Endothelial cell of umbilical vein (primary cell): ENCODE measurements at regions not wholly inside any gene's neighbourhood (a gene's known extent, or its start where the extent isn't known, plus 50 kb on each side); places are given as distances from the start of the nearest gene placed in this dataset.

Experiments used
- BruUV-seq: library from RNA; stranded (reverse); fragments of 400-500 nt; replicated peaks from 2 replicates; lab custom pipeline; 2021; lab: Mats Ljungman, UMichigan
- CTCF ChIA-PET: fragments of 300-600, 350-600 bp; sonication (Branson Sonifier 250); formaldehyde crosslinking; loops from one replicate; lab custom pipeline; 2021; ENCODE audit warnings: antibody characterized with exemption, inconsistent platforms; lab: Charles Lee
- POLR2A ChIA-PET: fragments of 300-600, 350-600 bp; sonication (Branson Sonifier 250); formaldehyde crosslinking; loops from one replicate; lab custom pipeline; 2021; ENCODE audit warnings: antibody characterized with exemption, inconsistent platforms; lab: Charles Lee
- DNase-seq: peaks from one replicate; pipeline ENCODE4 v3.0.0-alpha.2; 2011; ENCODE audit warnings: low read depth, low spot score
- FAIRE-seq: peaks from 2 replicates; lab custom pipeline; 2011; peaks lifted over from hg19 to GRCh38; lab: Jason Lieb, UNC
- H2AFZ ChIP-seq: 2 replicates; pipeline ENCODE4 v1.6.0; 2012; ENCODE audit warnings: low read depth, low read length, control low read depth, inconsistent platforms
- H3K27ac ChIP-seq: 2 replicates; pipeline ENCODE4 v1.5.1; 2011; ENCODE audit warnings: low read depth, mild to moderate bottlenecking, control low read depth, low read length, moderate library complexity; ENCODE audit not compliant: insufficient read depth
- H3K27me3 ChIP-seq, 2 experiments: 2 replicates each; pipeline versions ENCODE4 v1.6.0 to v1.6.1; 2011; ENCODE audit warnings: low read length in 2 of 2, mixed read lengths in 1 of 2; ENCODE audit not compliant: control insufficient read depth in 2 of 2, insufficient read depth in 2 of 2
- H3K36me3 ChIP-seq, 2 experiments: 2 replicates in 1 of 2; 3 replicates in 1 of 2; pipeline ENCODE4 v1.5.1; 2011; ENCODE audit warnings: low read length in 2 of 2, mild to moderate bottlenecking in 1 of 2, moderate library complexity in 1 of 2; ENCODE audit not compliant: control insufficient read depth in 2 of 2, insufficient read depth in 2 of 2; ENCODE audit errors: extremely low read depth in 1 of 2
- H3K4me1 ChIP-seq: 3 replicates; pipeline ENCODE4 v1.5.1; 2011; ENCODE audit warnings: mild to moderate bottlenecking, low read length; ENCODE audit not compliant: control insufficient read depth, insufficient read depth; ENCODE audit errors: extremely low read depth
- H3K4me2 ChIP-seq: 2 replicates; pipeline ENCODE4 v1.6.1; 2011; ENCODE audit warnings: low read length, control low read depth, mixed read lengths; ENCODE audit not compliant: insufficient read depth
- H3K4me3 ChIP-seq, 3 experiments: fragments of 200-600 bp in 1 of 3; sonication (generic), shearing (Covaris generic) in 1 of 3; replicated peaks in 1 of 3; 2 replicates each; pipeline ENCODE4 v1.5.1; 2011 to 2016; ENCODE audit warnings: control low read depth in 3 of 3, low read length in 3 of 3, mild to moderate bottlenecking in 2 of 3, inconsistent platforms in 1 of 3, low read depth in 1 of 3, moderate library complexity in 1 of 3; ENCODE audit not compliant: insufficient read depth in 1 of 3
- H3K79me2 ChIP-seq: 2 replicates; pipeline ENCODE4 v1.6.0; 2012; ENCODE audit warnings: low read length, inconsistent platforms; ENCODE audit not compliant: control insufficient read depth, insufficient read depth
- H3K9ac ChIP-seq: replicated peaks from 2 replicates; pipeline ENCODE3; 2011; ENCODE audit warnings: low read length, control low read depth; ENCODE audit not compliant: insufficient read depth; ENCODE audit errors: extremely low read depth
- H3K9me1 ChIP-seq: replicated peaks from 3 replicates; pipeline ENCODE4 v1.6.0; 2011; ENCODE audit warnings: mild to moderate bottlenecking, low read length; ENCODE audit not compliant: control insufficient read depth, insufficient read depth; ENCODE audit errors: extremely low read depth
- H3K9me3 ChIP-seq: replicated peaks from 2 replicates; pipeline ENCODE4 v1.5.1; 2012; ENCODE audit warnings: low read length, inconsistent platforms; ENCODE audit not compliant: control insufficient read depth, insufficient read depth
- H4K20me1 ChIP-seq: replicated peaks from 2 replicates; pipeline ENCODE3; 2011; ENCODE audit warnings: mild to moderate bottlenecking, low read length; ENCODE audit not compliant: control insufficient read depth, insufficient read depth; ENCODE audit errors: extremely low read depth
- EZH2 ChIP-seq: IDR thresholded peaks from 2 replicates; pipeline ENCODE4 v1.6.1; 2012; ENCODE audit warnings: borderline replicate concordance, low read depth, mild to moderate bottlenecking, moderate library complexity, low read length, inconsistent platforms; ENCODE audit not compliant: severe bottlenecking
- FOS ChIP-seq: IDR thresholded peaks from 2 replicates; pipeline ENCODE4 v1.6.1; 2011; ENCODE audit warnings: mild to moderate bottlenecking, low read length, moderate library complexity, borderline replicate concordance; ENCODE audit not compliant: insufficient read depth
- GATA2 ChIP-seq: IDR thresholded peaks from 2 replicates; pipeline ENCODE4 v1.7.0; 2011; ENCODE audit warnings: low read depth, mild to moderate bottlenecking, moderate library complexity, mixed read lengths, low read length; ENCODE audit not compliant: insufficient read length, insufficient read depth
- JUN ChIP-seq: IDR thresholded peaks from 2 replicates; pipeline ENCODE4 v1.6.1; 2011; ENCODE audit warnings: borderline replicate concordance, low read depth; ENCODE audit not compliant: insufficient read length, insufficient read depth
- MYC ChIP-seq: IDR thresholded peaks from one replicate; pipeline ENCODE4 v1.6.1; 2011; ENCODE audit warnings: mild to moderate bottlenecking, low read depth, low read length
- POLR2A ChIP-seq: IDR thresholded peaks from 2 replicates; pipeline ENCODE4 v1.6.1; 2012; ENCODE audit warnings: low read depth, mild to moderate bottlenecking, control low read depth, low read length
- POLR2AphosphoS5 ChIP-seq: IDR thresholded peaks from 2 replicates; pipeline ENCODE4 v1.6.1; 2012; ENCODE audit warnings: low read depth, mild to moderate bottlenecking, control low read depth, low read length, moderate library complexity; ENCODE audit not compliant: insufficient read depth
- dilution Hi-C: fragments of 300-500 bp; cut with MboI; formaldehyde crosslinking; loops from one replicate; pipeline ENCODE4 v1.15.0; 2019; ENCODE audit warnings: low sequenced_read_pairs; ENCODE audit not compliant: extremely low pct_ligation_motif_present
- intact Hi-C: fragments of 100-400 bp; cut with micrococcal nuclease; formaldehyde crosslinking; loops from one replicate; pipeline ENCODE4 v1.10.0; 2022
- TF ChIP-seq, protein P1 (sequence below): IDR thresholded peaks from 2 replicates; pipeline ENCODE4 v1.6.1; 2011; ENCODE audit not compliant: insufficient read depth, insufficient read length
- TF ChIP-seq, protein P2 (sequence below), 2 donors: IDR thresholded peaks; 1 replicate in 1 of 2; 2 replicates in 1 of 2; pipeline ENCODE4 v1.5.1; 2011; ENCODE audit warnings: low read length in 2 of 2, mild to moderate bottlenecking in 2 of 2, moderate library complexity in 2 of 2, control low read depth in 1 of 2, inconsistent platforms in 1 of 2, low read depth in 1 of 2; ENCODE audit not compliant: insufficient read depth in 1 of 2; ENCODE audit errors: extremely low read depth in 1 of 2

DNA sequence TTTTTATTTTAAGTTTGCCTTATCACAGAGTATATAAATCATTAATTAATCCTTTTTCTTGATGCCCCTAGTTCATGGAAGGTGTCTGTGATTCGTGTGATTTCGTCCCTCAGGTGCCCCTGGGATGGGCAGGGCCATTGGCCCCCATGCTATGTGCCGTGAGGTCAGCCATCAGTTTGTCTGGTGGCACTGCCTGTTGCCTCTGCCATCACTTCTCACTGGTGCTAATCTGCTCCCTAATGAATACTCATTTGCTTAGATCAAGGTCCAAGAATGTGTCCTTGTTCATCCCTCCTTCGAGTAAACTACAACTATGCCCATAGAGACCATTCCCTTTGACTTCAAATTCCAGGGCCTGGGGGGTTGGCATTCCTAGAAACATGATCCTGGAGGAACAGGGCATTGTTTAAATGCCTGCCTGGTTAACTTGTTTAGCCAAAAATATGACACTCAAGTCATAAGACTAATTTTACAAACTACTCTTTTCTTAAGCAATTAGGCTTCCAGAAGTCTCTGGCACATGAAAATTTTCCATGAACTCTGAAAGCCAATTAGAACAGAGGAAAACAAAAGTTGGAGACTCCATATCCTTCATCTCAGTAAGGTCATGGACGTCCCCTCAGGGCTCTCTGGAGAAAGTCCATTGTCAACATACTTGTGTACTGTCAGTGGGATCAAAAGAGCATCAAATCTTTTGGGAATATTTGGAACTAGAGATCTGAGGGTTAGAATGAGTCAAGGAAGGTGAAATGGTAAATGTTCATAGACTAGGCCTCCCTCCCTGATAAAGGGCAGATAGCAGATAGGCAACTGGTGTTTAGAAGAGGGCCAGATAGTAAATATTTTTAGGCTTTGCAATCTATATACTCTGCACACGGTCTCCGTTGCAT lies 90.9 kb upstream of the PLXNC1 start:
- H3K9me1 ChIP-seq, result no peaks in the 10 kb centered on the region
- H3K79me2 ChIP-seq, result no peaks in the 10 kb centered on the region
- FAIRE-seq (no peak), DNase-seq (no peak)
- peaks cover 0 to 8% of the 10 kb centered on the region in 2 experiments for H3K27me3 ChIP-seq
- no peaks in the 10 kb centered on the region for H4K20me1 ChIP-seq
- intact Hi-C loops, result no loop called here
- no peak overlapping the region for H3K4me2 ChIP-seq
- ChIA-PET CTCF (interaction anchor here (1.7 kb wide), 1 partner anchor 18 kb away, joined by 6 read pairs; no protein-coding TSS in a partner anchor), POLR2A (no interaction called here)
- no peaks in the 10 kb centered on the region for H3K9me3 ChIP-seq
- TF ChIP-seq, protein P1, sequence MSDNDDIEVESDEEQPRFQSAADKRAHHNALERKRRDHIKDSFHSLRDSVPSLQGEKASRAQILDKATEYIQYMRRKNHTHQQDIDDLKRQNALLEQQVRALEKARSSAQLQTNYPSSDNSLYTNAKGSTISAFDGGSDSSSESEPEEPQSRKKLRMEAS, result no peak
- TF ChIP-seq JUN (no peak), POLR2AphosphoS5 (no peak), POLR2A (no peak), FOS (no peak), EZH2 (no peak), MYC (no peak), GATA2 (no peak)
- TF ChIP-seq, protein P2, sequence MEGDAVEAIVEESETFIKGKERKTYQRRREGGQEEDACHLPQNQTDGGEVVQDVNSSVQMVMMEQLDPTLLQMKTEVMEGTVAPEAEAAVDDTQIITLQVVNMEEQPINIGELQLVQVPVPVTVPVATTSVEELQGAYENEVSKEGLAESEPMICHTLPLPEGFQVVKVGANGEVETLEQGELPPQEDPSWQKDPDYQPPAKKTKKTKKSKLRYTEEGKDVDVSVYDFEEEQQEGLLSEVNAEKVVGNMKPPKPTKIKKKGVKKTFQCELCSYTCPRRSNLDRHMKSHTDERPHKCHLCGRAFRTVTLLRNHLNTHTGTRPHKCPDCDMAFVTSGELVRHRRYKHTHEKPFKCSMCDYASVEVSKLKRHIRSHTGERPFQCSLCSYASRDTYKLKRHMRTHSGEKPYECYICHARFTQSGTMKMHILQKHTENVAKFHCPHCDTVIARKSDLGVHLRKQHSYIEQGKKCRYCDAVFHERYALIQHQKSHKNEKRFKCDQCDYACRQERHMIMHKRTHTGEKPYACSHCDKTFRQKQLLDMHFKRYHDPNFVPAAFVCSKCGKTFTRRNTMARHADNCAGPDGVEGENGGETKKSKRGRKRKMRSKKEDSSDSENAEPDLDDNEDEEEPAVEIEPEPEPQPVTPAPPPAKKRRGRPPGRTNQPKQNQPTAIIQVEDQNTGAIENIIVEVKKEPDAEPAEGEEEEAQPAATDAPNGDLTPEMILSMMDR (IDR thresholded peaks at IDR 0.05; ENCODE audit: extremely low read depth in 1 of 2, insufficient read depth in 1 of 2, low read depth in 1 of 2, low read length in 2 of 2), result no peak
- no peak overlapping the region for H3K9ac ChIP-seq
- H3K4me3 ChIP-seq, result no peak overlapping the region
- H2AFZ ChIP-seq, result no peak overlapping the region
- no TSS peak for BruUV-seq
- H3K4me1 ChIP-seq, result no peaks in the 10 kb centered on the region
- dilution Hi-C loops, result no loop called here
- H3K36me3 ChIP-seq, result no peaks in the 10 kb centered on the region
- H3K27ac ChIP-seq, result no peak overlapping the region
